ENCODE measurements at regions not wholly inside any gene's neighbourhood (a gene's known extent, or its start where the extent isn't known, plus 50 kb on each side); places are given as distances from the start of the nearest gene placed in this dataset.

GRCh38 chr16:8257561-8257960 lies 332.8 kb downstream of the TMEM114 start:
- no peak for DNase-seq

DNA sequence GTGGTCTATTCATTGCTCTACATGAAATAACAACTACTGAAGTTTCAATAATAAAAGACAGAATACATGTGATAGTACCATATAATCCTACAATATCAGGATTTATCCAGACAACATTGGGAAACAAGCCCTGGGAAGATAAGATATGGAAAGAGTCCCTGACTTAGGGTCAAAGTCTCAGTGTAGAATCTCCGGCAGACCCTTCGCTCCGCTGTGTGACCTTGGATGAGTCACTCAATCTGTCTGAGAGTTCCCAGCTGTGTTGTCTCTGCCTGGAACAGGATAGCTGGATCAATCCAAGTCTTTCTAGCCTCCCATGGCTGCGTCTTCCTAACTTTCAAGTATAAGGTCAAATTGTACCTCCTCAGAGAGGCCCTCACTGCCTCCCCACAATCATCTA lies 335.9 kb downstream of the TMEM114 start:
- no peak for DNase-seq

DNA sequence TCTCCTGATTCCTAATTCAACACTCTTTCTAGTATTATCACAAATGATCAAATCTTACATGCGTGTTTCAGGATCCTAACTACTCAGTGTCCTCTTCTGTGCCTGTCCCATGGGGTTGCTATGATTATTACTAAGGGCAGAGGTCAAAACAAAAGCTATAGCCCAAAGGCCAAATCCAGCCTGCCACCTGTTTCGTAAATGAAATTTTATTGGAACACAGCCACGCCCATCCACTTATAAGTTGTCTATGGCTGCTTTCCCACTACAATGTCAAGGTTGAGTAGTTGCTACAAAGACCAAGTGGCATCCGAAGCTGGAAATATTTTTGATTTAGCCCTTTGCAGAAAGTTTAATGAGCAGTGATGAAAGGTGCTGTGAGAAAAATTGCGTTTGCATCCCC lies 336.6 kb downstream of the TMEM114 start:
- DNase-seq, result no peak

GRCh38 chr16:8251727-8252126 lies 338.6 kb downstream of the TMEM114 start:
- DNase-seq, result no peak

DNA sequence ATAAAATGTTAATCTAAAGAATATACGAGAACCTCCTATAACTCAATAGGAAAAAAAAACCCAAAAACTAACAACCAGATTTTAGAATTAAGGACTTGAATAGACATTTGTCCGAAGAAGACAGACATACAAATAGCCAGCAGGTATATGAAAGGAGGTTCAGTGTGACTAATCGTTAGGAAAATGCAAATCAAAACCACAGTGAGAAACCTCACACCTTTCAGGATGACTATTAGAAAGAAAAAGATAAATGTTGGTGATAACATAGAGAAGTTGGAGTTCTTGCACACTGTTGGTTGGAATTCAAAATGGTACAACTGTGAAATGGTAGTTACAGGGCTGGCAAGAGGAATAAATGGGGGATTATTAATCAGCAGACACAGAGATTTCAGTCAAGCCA lies 339.0 kb downstream of the TMEM114 start:
- no peak for DNase-seq

DNA sequence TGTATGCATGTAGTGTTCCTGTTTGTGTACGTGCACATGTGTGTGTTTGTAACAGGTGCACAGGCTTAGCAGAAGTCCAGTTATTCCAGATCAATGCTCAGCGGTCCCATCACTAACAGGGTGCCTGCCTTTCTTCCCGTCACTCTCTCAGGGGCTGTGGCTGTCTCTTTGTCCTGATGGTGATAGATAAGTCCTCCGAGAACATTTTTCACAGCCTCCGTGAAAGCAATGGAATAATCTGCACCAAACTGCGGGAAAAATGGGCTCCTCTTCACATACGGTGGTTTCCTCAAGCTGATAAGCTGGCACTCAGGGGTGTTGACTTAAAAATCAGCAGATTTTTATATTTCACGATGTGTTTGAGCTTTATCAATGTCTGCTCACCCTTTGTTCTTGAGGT lies 342.3 kb downstream of the TMEM114 start:
- DNase-seq, result no peak

DNA sequence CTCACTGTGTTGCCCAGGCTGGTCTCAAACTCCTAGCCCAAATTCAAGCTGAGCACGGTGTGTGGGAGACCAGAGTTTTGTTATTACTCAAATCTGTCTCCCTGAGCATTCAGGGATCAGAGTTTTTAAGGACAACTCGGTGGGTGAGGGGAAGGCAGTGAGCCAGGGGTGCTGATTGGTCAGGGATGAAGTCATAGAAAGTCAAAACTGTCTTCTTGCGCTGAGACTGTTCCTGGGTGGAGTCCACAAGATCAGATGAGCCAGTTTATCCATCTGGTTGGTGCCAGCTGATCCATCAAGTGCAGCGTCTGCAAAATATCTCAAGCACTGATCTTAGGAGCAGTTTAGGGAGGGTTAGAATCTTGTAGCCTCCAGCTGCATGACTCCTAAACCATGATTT lies 346.3 kb downstream of the TMEM114 start:
- no peak for DNase-seq

DNA sequence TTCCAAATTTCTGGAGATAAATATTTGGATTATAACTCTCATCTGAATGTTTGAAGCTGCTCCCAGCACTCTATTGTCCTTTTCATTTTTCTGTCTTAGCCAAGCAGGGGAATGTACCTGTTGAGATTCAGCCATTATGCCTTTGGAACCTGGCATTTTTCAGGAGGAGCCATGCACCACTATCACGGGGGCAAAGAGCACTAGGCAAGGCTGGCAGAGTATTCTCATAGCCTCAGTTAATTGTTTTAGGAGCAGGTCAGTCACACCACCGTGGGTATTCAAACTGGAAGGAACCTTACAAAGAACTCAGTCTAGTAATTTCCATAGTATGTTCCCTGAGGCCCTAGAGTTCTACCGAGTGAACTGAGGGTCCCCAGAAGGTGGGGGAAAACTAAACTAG lies 348.9 kb downstream of the TMEM114 start:
- DNase-seq, result no peak

DNA sequence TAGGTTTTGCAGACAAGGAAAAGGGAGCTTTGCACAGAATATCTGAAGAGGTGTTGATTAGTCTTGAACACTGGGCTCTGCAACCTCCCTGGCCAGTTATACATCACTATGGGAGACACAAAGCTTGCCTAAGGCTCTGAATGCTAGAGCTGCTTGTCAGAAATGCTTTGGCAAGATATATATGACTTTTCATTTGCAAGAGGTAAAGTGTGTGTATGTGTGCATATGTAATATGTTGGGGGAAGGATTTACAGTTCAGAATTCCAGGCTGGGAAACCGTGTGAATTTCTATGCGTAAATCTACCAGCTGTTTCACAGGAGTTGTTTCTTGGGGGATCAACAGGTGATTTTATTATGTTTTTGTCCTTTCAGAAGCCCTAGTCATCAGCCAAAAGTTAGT lies 350.9 kb downstream of the TMEM114 start:
- DNase-seq, result no peak

DNA sequence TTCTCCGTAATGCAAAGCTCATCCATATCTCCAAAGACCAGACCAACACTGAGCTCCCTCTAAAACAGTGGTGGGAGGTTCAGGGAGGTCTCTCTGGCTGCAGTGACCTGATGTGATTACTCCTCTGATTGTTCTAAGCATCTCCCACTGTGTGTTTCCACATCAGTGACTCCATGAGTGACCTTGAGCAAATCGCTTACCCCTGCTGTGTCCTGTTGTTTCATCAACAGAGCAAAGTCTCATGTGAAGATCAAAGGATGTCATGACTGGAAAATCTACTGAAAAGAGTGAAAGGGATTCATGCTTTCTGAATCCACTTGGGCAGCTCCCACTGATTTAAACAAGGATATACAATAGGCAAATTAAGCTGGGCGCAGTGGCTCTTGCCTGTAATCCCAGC lies 352.9 kb downstream of the TMEM114 start:
- no peak for DNase-seq

GRCh38 chr16:8236816-8237215 lies 353.5 kb downstream of the TMEM114 start:
- DNase-seq, result no peak

- DNase-seq, result no peak
Observed at GRCh38 chr16:8230497-8230896, 359.8 kb downstream of the TMEM114 start.

DNA sequence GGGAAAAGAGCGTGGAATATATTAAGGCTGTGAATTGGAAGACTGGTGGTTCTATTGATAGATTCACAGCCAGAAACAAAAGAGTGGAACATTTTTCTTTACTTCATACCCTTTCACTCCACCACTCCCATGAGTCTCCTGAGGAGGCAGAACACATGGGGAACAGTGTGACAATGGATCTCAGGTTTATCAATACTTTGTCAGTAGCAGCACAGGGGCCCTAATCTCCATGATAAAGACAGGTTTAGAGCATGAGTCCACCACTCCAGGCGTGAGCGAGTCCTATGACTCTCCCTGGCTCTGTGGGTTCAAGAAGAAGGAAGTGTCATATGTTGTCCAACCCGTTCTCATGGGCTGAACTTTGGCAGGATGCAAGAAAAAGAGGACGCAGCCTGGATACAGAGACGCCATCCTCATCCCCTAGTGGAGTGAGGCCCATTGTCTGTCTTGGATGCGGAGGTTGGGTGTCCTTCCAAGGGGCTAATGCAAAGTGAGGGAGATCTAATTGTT lies 361.2 kb downstream of the TMEM114 start:
- no peak for DNase-seq

DNA sequence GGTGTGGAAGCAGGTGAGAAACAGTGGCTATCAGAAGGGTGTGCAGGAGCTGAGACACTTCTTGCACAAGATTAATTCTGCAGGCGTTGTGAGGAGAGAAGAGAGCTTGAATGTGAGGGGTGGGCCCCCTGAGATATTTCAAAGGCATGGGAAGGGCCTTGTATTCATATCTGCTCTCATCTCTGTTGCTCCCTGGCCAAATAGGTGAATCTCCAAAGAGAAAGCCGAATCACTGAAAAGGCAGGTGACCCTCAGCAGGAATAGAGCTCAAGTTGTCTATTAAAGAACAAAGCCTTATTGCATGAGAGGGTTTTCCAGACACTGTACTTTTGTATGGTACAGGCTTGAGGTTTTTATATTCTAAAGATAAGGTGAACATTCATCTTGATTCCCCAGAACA lies 373.1 kb downstream of the TMEM114 start:
- DNase-seq, result no peak

DNA sequence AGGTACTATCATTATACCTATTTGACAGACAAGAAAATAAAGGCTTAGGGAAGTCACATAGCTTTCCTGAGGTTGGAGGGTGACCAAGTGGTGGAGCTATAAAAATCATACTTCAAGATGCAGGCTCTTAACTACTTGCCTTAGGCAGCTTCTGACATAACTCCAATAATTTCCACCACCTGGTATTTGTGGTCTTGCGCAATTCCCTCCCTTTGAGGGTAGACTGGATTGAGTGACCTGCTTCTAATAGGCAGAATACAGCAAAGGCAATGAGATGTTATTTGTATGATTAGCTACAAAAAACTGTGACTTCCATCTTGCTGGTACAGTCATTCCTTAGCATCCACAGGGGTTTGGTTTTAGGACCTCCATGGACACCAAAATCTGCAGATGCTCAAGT lies 385.5 kb downstream of the TMEM114 start:
- DNase-seq, result no peak

- DNase-seq, result no peak
Observed at GRCh38 chr16:8204096-8204495, 386.2 kb downstream of the TMEM114 start.

DNA sequence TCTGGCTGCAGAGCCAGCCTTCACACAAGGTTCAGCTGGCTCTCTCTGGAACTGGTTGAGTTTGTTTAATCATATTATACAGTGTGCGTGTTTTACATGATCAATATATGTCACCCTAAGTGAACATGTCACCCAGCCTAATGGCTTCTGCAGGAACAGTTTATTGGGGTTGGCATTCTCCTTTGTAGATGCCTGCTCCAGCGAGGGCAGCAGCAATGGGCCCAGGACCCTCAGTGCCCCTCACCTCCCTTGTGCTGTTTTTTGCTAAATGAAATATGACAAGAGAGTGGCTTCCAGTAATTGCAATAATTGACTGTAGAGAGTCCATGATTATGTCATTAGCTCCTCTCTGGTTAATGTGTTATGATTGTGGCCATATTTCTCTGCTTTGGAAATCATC lies 387.2 kb downstream of the TMEM114 start:
- DNase-seq, result no peak

GRCh38 chr16:8200839-8201238 lies 389.5 kb downstream of the TMEM114 start:
- no peak for DNase-seq

- no peak for DNase-seq
Observed at GRCh38 chr16:8199390-8199789, 390.9 kb downstream of the TMEM114 start.

GRCh38 chr16:8194794-8195193 lies 395.5 kb downstream of the TMEM114 start:
- DNase-seq, result no peak

DNA sequence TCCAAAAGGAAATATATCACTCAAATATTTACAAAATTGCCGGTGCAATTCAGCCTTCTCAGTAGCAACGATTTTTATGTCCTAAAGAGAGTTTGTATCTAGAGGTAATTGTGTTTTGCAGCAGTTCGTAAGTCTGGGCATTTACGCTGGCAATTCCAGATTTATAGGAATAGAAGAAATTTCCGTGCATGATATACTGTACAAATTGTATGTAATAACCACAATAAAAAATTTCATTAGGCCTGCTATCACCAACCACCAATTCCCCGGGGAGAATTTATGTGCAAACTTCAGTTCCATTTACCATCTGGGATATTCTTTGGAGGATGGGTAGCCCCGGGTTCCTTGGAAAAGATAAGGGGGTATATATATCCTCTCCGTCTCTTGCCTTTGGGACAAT lies 401.5 kb downstream of the TMEM114 start:
- DNase-seq, result no peak

DNA sequence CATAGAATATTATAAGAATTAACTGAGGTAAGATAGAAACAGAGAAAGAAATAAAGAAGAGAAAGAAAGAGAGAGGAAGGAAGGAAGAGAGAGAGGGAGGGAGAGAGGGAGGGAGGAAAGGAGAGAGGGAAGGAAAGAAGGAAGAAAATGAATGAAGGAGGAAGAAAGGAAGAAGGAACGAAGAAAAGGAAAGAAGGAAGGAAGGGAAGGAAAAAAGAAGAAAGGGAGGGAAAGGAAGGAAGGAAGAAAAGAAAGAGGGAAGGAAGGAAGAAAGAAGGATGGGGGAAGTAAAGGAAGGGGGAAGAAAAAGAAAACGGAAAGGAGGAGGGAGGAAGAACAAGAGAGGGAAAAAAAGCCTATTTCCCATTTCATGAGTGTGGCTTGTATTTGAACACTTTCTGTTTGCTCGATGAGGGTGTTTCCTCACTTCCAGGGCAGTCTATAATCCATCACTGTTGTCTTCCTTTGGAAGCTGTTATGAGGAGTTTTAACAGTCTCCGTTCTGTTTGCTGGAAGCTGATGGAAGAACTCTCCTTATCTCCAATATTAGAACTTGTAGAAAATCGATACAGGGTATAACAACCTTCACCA lies 402.4 kb downstream of the TMEM114 start:
- DNase-seq, result no peak

DNA sequence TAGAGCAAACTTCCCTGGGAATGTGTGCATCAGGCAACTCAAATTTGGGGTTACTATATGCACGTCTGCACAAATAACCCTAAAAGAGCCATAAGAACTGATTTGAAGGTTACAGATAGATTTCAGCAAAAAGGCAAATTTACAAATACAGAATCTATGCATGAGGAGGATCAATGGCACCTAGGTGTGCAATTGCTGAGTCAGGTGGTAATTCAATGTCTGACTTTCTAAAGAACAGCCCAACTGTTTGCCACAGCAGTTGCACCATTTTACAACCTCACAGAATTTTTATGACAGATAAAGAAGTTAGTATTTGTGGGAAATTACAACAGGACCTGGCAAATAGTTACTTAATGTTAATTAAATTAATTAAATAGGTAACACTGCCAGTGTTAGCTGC lies 405.5 kb downstream of the TMEM114 start:
- no peak for DNase-seq

DNA sequence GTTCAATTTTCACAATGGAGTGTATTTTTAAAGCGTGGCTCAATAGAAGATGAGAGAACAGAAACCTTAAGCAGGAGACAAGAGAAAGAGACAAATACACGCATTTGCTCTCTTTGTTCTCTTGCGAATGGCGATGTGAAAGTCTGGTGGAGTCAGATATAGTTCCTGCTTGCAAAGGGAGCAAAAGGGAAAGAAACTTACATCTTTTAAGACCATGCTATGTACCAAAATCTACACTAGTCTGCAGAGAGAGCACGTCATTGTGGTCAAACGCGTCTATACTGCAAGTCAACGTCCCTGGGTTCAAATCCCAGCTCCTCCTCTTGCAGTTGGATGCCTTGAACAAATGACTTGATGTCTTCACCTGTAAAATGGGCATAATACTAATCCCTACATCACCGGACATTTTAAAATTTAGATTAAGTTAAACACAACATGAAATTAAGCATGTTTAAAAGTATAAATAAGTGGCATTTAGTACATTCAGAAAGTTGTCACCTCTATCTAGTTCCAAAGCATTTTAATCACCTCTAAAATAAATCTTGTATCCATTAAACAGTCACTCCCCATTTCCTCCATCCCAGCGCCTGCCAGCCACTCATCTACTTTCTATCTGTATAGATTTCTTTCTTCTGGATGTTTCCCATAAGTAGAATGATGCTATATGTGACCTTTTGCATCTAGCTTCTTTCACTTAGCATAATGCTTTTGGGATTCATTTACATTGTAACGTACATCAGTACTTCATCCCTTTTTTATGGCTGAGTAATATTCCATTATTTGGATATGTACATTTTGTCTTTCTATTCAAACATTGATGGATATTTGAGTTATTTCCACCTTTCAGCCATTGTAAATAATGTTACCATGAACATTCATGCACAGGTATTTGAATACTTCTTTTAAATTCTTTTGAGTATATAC lies 406.9 kb downstream of the TMEM114 start:
- DNase-seq, result no peak

GRCh38 chr16:8182761-8183160 lies 407.6 kb downstream of the TMEM114 start:
- DNase-seq, result no peak
